HCT116 (cell line): ENCODE measurements at regions not wholly inside any gene's neighbourhood (a gene's known extent, or its start where the extent isn't known, plus 50 kb on each side); places are given as distances from the start of the nearest gene placed in this dataset.

Experiments
- ATAC-seq: fragments of 200-7000 bp; cut with Tn5 transposase; 2 replicates; pipeline ENCODE4 v1.9.1; 2020; ENCODE audit warnings: mild to moderate bottlenecking, moderate library complexity
- BruUV-seq: library from RNA; stranded (reverse); fragments of 400-500 nt; replicated peaks from 2 replicates; lab custom pipeline; 2021; lab: Mats Ljungman, UMichigan
- CTCF ChIA-PET: fragments of 300-600 bp; sonication (Branson Sonifier 250); formaldehyde crosslinking; loops from one replicate; lab custom pipeline; 2021; ENCODE audit warnings: antibody characterized with exemption; lab: Charles Lee
- POLR2A ChIA-PET: fragments of 300-600, 350-600 bp; sonication (Branson Sonifier 250); formaldehyde crosslinking; loops from one replicate; lab custom pipeline; 2021; ENCODE audit warnings: antibody characterized with exemption; lab: Charles Lee
- RAD21 ChIA-PET, 2 experiments: fragments of 300-600 bp; sonication (Branson Sonifier 250); formaldehyde crosslinking; loops; one replicate each; lab custom pipeline; 2023; ENCODE audit warnings: low total read pairs in 2 of 2; ENCODE audit not compliant: uncharacterized antibody in 2 of 2, unreplicated experiment in 2 of 2, low non-redundant PET in 1 of 2; lab: Charles Lee
- DNase-seq: peaks from one replicate; pipeline ENCODE4 v3.0.0-alpha.2; 2010; ENCODE audit warnings: low read depth, low spot score
- H2AFZ ChIP-seq: fragments of 200-600 bp; shearing (Covaris generic), sonication (generic); 2 replicates; pipeline ENCODE4 v1.6.1; 2017; ENCODE audit warnings: low read depth, mixed run types, mixed read lengths, antibody characterized with exemption, low read length; ENCODE audit not compliant: poor library complexity, severe bottlenecking
- H3K27ac ChIP-seq: 2 replicates; pipeline ENCODE4 v1.5.1; 2012; ENCODE audit warnings: low read depth, low read length
- H3K27me3 ChIP-seq: fragments of 200-600 bp; sonication (generic); 2 replicates; pipeline ENCODE4 v1.6.1; 2016; ENCODE audit warnings: mixed run types, low read length, mixed read lengths; ENCODE audit not compliant: insufficient read depth
- H3K36me3 ChIP-seq, 2 experiments: fragments of 200-500 bp in 1 of 2; fragments of 200-600 bp in 1 of 2; sonication (Bioruptor generic) in 1 of 2; sonication (generic) in 1 of 2; 2 replicates each; pipeline versions ENCODE4 v1.5.1 to v1.6.1; 2014 to 2016; ENCODE audit warnings: low read length in 2 of 2, inconsistent platforms in 1 of 2, mixed read lengths in 1 of 2, mixed run types in 1 of 2; ENCODE audit not compliant: insufficient read depth in 2 of 2, control insufficient read depth in 1 of 2
- H3K4me1 ChIP-seq, 2 experiments: fragments of 200-600 bp in 1 of 2; sonication (generic) in 1 of 2; 2 replicates each; pipeline versions ENCODE4 v1.5.1 to v1.6.1; 2012 to 2017; ENCODE audit warnings: low read length in 2 of 2, inconsistent platforms in 1 of 2, mild to moderate bottlenecking in 1 of 2, mixed read lengths in 1 of 2, mixed run types in 1 of 2, moderate library complexity in 1 of 2; ENCODE audit not compliant: insufficient read depth in 2 of 2, control insufficient read depth in 1 of 2
- H3K4me2 ChIP-seq: fragments of 200-600 bp; sonication (generic); 2 replicates; pipeline ENCODE4 v1.6.1; 2017; ENCODE audit warnings: mixed run types, low read length, mixed read lengths
- H3K4me3 ChIP-seq, 2 experiments: fragments of 200-600 bp in 1 of 2; sonication (generic) in 1 of 2; replicated peaks in 1 of 2; 2 replicates each; pipeline ENCODE4 v1.5.1; 2011 to 2016; ENCODE audit warnings: low read length in 2 of 2, control low read depth in 1 of 2, low read depth in 1 of 2, mild to moderate bottlenecking in 1 of 2, mixed read lengths in 1 of 2, mixed run types in 1 of 2
- H3K79me2 ChIP-seq: fragments of 200-600 bp; sonication (generic); 2 replicates; pipeline ENCODE4 v1.6.1; 2017; ENCODE audit warnings: mild to moderate bottlenecking, mixed run types, low read length, moderate library complexity, mixed read lengths; ENCODE audit not compliant: insufficient read depth
- H3K9ac ChIP-seq: fragments of 200-600 bp; sonication (generic); 2 replicates; pipeline ENCODE4 v1.6.1; 2016; ENCODE audit warnings: low read length, mixed read lengths
- H3K9me2 ChIP-seq: fragments of 200-600 bp; sonication (generic), shearing (Covaris generic); 2 replicates; pipeline ENCODE4 v1.6.1; 2017; ENCODE audit warnings: mixed run types, mild to moderate bottlenecking, moderate library complexity; ENCODE audit not compliant: insufficient read depth
- H3K9me3 ChIP-seq, 2 experiments: fragments of 200-500 bp in 1 of 2; fragments of 200-600 bp in 1 of 2; sonication (Bioruptor generic) in 1 of 2; sonication (generic) in 1 of 2; 2 replicates each; pipeline ENCODE4 v1.6.1; 2014 to 2017; ENCODE audit warnings: low read length in 2 of 2, mixed read lengths in 2 of 2, inconsistent platforms in 1 of 2, low read depth in 1 of 2, mild to moderate bottlenecking in 1 of 2, mixed run types in 1 of 2, moderate library complexity in 1 of 2; ENCODE audit not compliant: control insufficient read depth in 1 of 2, insufficient read depth in 1 of 2
- H4K20me1 ChIP-seq: fragments of 200-600 bp; sonication (generic), shearing (Covaris generic); 2 replicates; pipeline ENCODE4 v1.6.1; 2017; ENCODE audit warnings: mixed run types, mild to moderate bottlenecking, moderate library complexity; ENCODE audit not compliant: insufficient read depth
- ATF3 ChIP-seq: IDR thresholded peaks from 2 replicates; pipeline ENCODE4 v1.6.1; 2012
- CBX3 ChIP-seq: IDR thresholded peaks from 2 replicates; pipeline ENCODE4 v1.6.1; 2012; ENCODE audit warnings: low read depth
- CEBPB ChIP-seq: IDR thresholded peaks from 2 replicates; pipeline ENCODE4 v1.6.1; 2012; ENCODE audit warnings: low read depth
- EGR1 ChIP-seq: IDR thresholded peaks from 2 replicates; pipeline ENCODE4 v1.6.1; 2012; ENCODE audit warnings: low read depth
- ELF1 ChIP-seq: IDR thresholded peaks from 2 replicates; pipeline ENCODE4 v1.6.1; 2012; ENCODE audit warnings: low read depth, borderline replicate concordance
- EZH2phosphoT487 ChIP-seq: fragments of 200-600 bp; IDR thresholded peaks from 2 replicates; pipeline ENCODE4 v1.6.1; 2018; ENCODE audit warnings: antibody characterized with exemption, borderline replicate concordance
- FOSL1 ChIP-seq: IDR thresholded peaks from 2 replicates; pipeline ENCODE4 v1.6.1; 2012; ENCODE audit warnings: low read depth
- JUND ChIP-seq: IDR thresholded peaks from 2 replicates; pipeline ENCODE4 v1.6.1; 2012
- MAX ChIP-seq: IDR thresholded peaks from 2 replicates; pipeline ENCODE4 v1.6.1; 2012
- POLR2A ChIP-seq: IDR thresholded peaks from 2 replicates; pipeline ENCODE4 v1.7.0; 2011; ENCODE audit warnings: borderline replicate concordance; ENCODE audit not compliant: insufficient read depth, insufficient read length; ENCODE audit errors: extremely low read depth
- POLR2AphosphoS5 ChIP-seq: IDR thresholded peaks from 2 replicates; pipeline ENCODE4 v1.6.1; 2011; ENCODE audit warnings: mild to moderate bottlenecking, low read depth, low read length, moderate library complexity
- SIN3A ChIP-seq: IDR thresholded peaks from 2 replicates; pipeline ENCODE4 v1.6.1; 2012; ENCODE audit warnings: low read depth
- TCF7L2 ChIP-seq: IDR thresholded peaks from 2 replicates; pipeline ENCODE4 v1.7.0; 2011; ENCODE audit warnings: borderline replicate concordance, inconsistent platforms; ENCODE audit not compliant: insufficient read depth, insufficient read length; ENCODE audit errors: extremely low read depth
- ZBTB33 ChIP-seq: IDR thresholded peaks from 2 replicates; pipeline ENCODE4 v1.6.1; 2011; ENCODE audit warnings: mild to moderate bottlenecking, low read length, moderate library complexity; ENCODE audit not compliant: insufficient replicate concordance; ENCODE audit errors: extremely low read depth
- intact Hi-C: fragments of 100-400 bp; cut with micrococcal nuclease; formaldehyde crosslinking; loops from 2 replicates; pipeline ENCODE4 v1.10.0; 2022

- ATAC-seq (no peak), DNase-seq (no peak)
- Histone ChIP-seq H3K4me3 (no peak overlapping the region), H3K9me3 (no peaks in the 10 kb centered on the region), H2AFZ (no peak overlapping the region), H3K4me1 (no peaks in the 10 kb centered on the region; a peak in 1 of 4 replicates), H3K27ac (no peak overlapping the region), H3K4me2 (no peak overlapping the region), H3K36me3 (no peaks in the 10 kb centered on the region), H3K79me2 (no peaks in the 10 kb centered on the region), H3K27me3 (no peaks in the 10 kb centered on the region), H3K9ac (no peak overlapping the region), H4K20me1 (no peaks in the 10 kb centered on the region), H3K9me2 (no peaks in the 10 kb centered on the region; the same call in 1 of the 2 replicates)
- BruUV-seq: no TSS peak
- TF ChIP-seq EGR1 (no peak), TCF7L2 (no peak), CEBPB (no peak), JUND (no peak), EZH2phosphoT487 (no peak), MAX (no peak), ELF1 (no peak), CBX3 (no peak), FOSL1 (no peak), ZBTB33 (no peak), POLR2AphosphoS5 (no peak), ATF3 (no peak), SIN3A (no peak), POLR2A (no peak)
- ChIA-PET POLR2A (no interaction called here), CTCF (no interaction called here), RAD21 (no interaction called here)
- intact Hi-C loops: no loop called here
Observed at GRCh38 chr6:140908505-140908904, 1224.2 kb upstream of the GJE1 start.
